NCI-H2227 (cell line): ENCODE measurements at regions not wholly inside any gene's neighbourhood (a gene's known extent, or its start where the extent isn't known, plus 50 kb on each side); places are given as distances from the start of the nearest gene placed in this dataset.

Source experiments
- DNase-seq: peaks from one replicate; lab custom pipeline; 2025; ENCODE audit not compliant: unreplicated experiment; lab: John Stamatoyannopoulos, UW

GRCh38 chr1:164228928-164229327, 330.1 kb upstream of the PBX1 start:
- peak; percentile 56 for DNase-seq

DNA sequence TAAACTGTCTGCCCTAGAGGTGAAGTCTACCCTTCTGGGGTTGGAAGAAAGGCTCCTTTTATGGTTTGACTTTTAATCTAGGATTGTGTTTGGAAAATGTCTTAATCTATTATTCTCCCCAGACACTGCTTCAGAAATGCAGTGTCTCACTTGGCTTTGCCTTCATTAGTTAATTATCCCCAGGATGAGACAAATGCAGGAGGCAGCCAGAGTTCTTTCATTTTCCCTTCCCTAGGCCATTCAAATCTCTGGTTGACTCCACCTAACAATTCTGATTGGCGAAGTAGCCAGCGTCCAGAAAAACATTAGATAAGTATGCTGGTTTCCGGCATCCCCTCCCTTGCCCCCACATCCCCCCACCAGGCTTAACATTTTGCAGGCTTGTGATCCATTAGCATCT, 325.8 kb upstream of the PBX1 start:
- no peak for DNase-seq

DNA sequence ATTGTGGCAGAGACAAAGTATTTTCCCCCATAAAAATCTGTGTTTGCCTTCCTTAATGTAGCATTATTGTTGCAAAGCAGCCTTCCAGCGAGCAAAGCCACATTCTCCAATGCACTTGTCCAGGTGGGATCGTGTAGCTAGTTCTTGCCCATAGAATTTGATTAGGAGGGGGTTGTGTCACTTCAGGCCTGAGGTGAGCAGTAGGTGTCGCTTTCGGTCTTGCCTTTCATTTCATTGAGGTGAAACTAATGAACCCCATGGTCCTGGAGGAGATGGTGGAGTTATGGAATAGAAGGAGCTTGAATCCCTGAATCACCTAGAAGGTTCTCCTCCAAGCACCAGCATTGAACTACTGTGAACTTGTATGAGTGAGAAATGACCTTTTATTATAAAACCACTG, 318.9 kb upstream of the PBX1 start:
- no peak for DNase-seq

GRCh38 chr1:164250365-164250764, 308.6 kb upstream of the PBX1 start:
- no peak for DNase-seq

DNA sequence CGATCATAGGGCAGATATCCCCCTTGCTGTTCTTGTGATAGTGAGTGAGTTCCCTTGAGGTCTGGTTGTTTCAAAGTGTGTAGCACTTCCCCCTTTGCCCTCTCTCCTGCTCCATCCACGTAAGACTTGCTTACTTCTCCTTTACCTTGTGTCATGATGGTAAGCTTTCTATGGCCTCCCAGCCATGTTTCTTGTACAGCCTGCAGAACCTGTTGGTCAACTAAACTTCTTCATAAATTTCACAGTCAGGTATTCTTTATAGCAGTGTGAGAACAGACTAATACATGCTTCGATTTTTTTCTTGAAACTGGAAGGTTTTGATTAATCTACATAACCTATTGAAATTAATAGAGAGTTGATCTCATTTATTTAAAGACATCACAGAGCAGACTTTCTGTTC, 302.5 kb upstream of the PBX1 start:
- no peak for DNase-seq

GRCh38 chr1:164261691-164262240, 297.2 kb upstream of the PBX1 start:
- no peak for DNase-seq

GRCh38 chr1:164263540-164263939, 295.4 kb upstream of the PBX1 start:
- no peak for DNase-seq

DNA sequence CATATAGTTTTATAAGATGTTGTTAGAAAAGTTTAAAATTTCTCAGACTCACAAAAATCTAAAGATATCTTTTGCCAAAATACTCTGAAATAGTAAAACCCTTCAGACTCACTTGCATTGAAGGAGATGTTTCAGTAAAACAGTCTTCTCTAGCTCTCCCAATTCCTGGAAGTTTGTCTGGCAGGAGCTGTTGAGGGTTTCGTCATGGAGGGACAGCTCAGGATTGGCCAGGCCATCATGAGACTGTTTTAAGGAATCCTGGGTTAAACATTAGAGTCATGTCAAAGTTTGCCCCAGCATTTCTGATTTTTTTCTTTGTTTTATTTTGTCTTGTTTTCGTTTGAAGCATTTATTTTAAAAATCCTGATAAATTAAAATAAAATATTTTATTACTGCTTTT, 293.8 kb upstream of the PBX1 start:
- no peak for DNase-seq

GRCh38 chr1:164272156-164272555, 286.8 kb upstream of the PBX1 start:
- DNase-seq: no peak

GRCh38 chr1:164296172-164296571, 262.8 kb upstream of the PBX1 start:
- no peak for DNase-seq

DNA sequence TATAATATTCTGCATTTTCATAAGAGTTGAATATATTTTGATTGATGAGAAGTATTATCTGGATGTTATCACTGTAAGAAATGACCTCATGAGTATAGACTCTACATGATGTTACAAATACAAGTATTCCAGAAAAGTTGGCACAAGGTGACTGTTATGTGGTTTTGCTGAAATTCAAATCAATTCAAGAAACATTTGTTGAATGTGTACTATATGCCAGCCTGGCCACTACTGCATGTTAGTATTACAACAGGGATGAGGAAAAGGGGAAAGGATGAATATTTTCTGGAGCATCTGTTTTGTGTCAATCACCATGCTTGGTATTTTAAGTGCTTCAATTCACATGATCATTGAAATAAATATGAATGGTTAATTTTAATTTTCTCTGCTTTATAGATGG, 250.9 kb upstream of the PBX1 start:
- DNase-seq: no peak

DNA sequence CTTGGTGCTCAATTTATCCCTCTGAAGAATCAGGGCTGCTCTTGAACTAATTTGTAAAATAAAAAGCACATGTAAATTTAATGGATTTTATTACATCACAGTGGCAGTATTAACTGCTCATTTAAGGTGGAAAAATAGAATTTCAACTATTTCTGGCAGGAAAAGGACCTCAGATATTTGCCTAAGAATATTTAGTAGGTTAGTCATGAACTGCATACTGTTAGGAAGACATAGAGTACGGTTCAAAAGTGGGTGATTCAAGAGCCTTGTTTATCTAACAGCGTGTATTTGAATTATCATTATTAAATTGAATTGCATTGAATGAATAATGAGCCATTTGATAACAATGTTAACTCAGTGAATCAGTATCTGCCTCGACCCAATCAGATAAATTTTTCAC, 248.8 kb upstream of the PBX1 start:
- DNase-seq: no peak

GRCh38 chr1:164311377-164311776, 247.6 kb upstream of the PBX1 start:
- no peak for DNase-seq

- DNase-seq: peak; percentile 63
These were observed 237.9 kb upstream of the PBX1 start for GRCh38 chr1:164320790-164321731.

GRCh38 chr1:164325786-164326185, 233.2 kb upstream of the PBX1 start:
- peak; percentile 3 for DNase-seq

DNA sequence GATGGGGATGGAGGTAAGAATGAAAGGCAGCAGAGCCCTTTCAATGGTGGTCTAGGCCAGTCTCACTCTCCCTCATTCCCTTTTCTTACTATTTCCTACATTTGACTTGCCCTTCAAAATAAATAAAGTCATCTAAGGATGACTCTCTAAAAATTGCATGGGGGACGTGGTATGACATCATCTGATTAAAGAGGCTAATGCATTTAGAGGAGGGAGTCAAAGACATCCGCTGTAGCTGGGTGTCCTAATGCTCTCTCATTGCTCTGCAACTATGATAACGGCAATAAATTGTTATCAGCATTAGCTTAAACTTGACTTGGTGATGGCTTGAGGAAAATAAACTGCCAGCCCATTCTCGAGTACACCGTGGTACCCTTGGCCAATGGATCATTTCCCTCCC, 225.6 kb upstream of the PBX1 start:
- DNase-seq: no peak

DNA sequence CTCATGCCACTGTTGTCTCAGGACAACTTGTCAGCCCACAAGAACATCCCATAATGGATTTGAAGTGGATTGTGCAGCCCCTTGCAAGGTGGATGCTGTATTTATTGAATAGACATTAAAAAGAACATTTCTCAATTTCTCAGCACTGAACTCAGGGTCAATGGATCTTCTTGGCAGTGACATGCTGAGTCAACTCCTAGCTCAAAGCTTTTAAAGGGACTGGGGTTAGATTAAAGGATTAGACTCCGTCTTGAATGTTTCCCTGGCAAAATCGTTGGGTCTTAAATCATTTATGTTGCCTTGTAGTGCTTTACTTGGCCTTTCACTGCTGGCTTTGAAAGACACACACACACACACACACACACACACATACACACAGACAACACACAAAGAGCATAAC, 221.6 kb upstream of the PBX1 start:
- DNase-seq: peak; percentile 10

DNA sequence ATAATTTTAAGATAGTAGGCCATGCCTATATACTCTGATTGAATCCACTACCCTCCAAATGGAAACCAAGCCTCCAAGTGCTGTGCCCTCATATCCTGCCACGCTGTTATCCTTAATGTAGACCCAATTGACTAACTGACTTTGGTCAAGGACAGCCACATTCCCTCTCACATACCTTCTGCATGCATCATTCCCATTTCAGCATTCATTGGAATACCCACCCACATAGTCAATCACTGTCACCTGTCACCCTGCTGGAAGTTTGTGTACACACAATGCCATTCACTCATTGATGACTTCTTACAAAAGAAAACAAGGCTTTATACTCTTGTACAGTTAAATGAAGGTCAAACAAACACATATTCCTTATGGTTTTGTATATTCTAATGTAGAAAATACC, 221.1 kb upstream of the PBX1 start:
- no peak for DNase-seq

- DNase-seq: no peak
These were observed 215.8 kb upstream of the PBX1 start for GRCh38 chr1:164343189-164343588.

DNA sequence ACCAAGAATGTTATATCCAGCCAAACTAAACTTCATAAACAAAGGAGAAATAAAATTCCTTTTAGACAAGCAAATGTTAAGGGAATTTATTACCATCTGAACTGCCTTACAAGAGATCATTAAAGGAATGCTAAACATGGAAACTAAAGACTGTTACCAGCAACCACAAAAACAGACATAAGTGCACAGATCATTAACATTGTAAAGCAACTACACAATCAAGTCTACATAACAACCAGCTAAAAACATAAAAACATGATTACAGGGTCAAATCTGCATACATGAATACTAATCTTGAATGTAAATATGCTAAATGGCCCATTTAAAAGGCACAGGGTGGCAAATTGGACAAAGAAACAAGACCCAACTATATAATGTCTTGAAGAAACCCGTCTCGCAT, 211.0 kb upstream of the PBX1 start:
- DNase-seq: no peak

DNA sequence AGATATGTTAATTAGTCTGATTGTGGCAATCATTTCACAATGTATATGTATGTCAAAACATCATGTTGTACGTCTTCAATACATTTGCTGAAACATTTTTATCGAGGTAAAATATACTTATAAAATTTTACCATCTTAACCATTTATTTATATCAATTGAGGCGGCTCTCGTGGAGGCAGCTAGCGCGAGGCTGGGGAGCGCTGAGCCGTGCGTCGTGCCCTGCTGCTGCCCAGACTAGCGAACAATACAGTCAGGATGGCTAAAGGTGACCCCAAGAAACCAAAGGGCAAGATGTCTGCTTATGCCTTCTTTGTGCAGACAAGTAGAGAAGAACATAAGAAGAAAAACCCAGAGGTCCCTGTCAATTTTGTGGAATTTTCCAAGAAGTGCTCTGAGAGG, 202.5 kb upstream of the PBX1 start:
- DNase-seq: no peak

- DNase-seq: no peak
These were observed 198.7 kb upstream of the PBX1 start for GRCh38 chr1:164360265-164360664.

- DNase-seq: peak; percentile 4
These were observed 197.1 kb upstream of the PBX1 start for GRCh38 chr1:164361927-164362326.
